GM13976 (cell line): ENCODE measurements at regions not wholly inside any gene's neighbourhood (a gene's known extent, or its start where the extent isn't known, plus 50 kb on each side); places are given as distances from the start of the nearest gene placed in this dataset.
"Not testable (repeated sequence)": the region's sequence is repeated elsewhere in the genome, so short reads cannot be mapped to it uniquely, and the experiment has no call there.

ENCODE experiments used
- DNase-seq: peaks from one replicate; pipeline ENCODE4 v3.0.0; 2012; ENCODE audit warnings: low spot score
- CTCF ChIP-seq: IDR thresholded peaks from 2 replicates; pipeline ENCODE4 v1.5.1; 2012; ENCODE audit warnings: borderline replicate concordance, mild to moderate bottlenecking; ENCODE audit not compliant: insufficient read depth; ENCODE audit errors: extremely low read depth, missing control alignments, control extremely low read depth
- in situ Hi-C: fragments of 300-500 bp; cut with MboI; formaldehyde crosslinking; loops from one replicate; pipeline ENCODE4 v1.12.0; 2022; ENCODE audit warnings: low sequenced_read_pairs, mixed read lengths, inconsistent platforms; ENCODE audit not compliant: unreplicated experiment

DNA sequence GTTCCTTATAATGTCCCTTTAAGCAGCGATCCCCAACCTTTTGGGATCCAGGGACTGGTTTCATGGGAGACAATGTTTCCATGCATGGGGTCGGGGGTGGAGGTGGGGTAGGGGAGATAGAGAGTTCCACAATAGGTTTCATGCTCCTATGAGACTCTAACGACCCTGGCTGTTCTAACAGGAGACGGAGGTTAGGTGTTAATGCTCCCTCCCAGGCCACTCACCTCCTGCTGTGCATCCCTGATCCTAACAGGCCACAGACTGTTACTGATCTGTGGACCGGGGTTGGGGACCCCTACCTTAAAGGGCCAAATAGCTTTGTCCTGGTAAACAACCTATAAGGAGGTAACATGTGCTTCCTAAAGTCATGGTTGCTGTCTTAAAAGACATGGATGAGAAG is 602.5 kb upstream of the RGMB start:
- DNase-seq: no peak
- in situ Hi-C loops: no loop called here
- TF ChIP-seq CTCF: no peak

GRCh38 chr5:98173334-98173733 is 600.1 kb upstream of the RGMB start:
- in situ Hi-C loops: no loop called here
- no peak for TF ChIP-seq CTCF
- no peak for DNase-seq

GRCh38 chr5:98175474-98175873 is 598.0 kb upstream of the RGMB start:
- in situ Hi-C loops: no loop called here
- TF ChIP-seq CTCF: no peak
- DNase-seq: no peak

DNA sequence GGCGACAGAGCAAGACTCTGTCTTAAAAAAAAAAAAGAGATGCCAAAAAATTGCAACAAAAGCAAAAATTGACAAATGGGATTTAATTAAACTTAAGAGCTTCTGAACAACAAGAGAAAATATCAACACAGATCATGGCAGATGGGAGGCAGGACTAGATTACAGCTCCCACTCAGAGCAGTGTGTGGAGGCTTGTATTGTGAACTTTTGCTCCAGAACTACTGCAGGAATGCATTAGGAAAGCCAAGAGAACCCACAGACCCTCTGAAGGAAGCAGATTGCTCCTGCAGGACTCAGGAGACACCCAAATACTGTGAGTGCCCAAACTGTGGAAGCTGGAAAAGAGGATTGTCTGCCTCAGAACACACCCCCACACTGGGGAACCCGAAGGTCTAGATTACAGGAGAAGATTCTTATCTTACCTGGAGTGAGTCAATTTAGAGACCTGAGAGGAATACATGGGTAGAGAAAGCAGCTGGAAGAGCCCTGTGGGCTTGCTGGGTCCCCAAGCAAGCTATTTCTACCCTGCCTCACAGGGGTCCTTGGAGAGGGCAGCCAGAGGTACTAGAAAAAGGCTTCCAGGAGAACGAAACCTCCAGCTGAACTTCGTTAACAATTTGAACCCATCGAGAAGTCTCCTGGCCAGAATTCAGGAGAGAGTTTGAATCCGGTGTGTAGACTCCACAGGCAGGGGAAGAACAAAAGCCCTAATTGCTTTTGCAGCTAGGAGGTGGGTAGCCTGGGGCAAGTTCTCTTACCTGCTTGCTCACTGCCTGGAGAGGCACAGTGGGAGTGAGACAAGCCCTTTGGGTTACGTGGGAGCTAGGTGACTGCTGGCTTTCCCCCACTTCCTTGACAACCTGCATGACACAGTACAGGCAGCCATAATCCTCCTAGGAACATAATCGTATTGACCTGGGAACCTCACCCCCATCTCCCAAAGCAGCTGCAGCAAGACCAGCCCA is 593.4 kb upstream of the RGMB start:
- DNase-seq: no peak
- TF ChIP-seq CTCF: no peak
- in situ Hi-C loops: no loop called here

GRCh38 chr5:98186128-98186527 is 587.3 kb upstream of the RGMB start:
- no peak for DNase-seq
- in situ Hi-C loops: no loop called here
- TF ChIP-seq CTCF: no peak

DNA sequence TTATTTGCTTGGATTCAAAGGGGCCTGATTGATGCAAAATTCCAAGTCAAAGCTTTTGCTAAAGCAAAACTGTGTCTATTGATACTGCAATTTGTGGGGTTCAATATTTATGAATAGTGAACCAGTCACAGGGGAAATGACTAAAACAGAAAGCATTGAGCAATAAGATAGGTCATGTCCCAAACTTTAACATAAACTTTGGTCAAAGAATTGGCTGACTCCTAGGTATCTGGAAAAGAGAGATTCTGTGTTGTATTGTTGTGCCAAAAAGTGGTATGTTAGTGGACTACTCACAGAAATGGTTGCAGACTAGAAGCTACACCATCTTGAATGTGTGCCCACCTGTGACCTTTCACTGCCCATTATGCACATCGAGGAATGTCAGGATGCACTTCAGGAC is 585.5 kb upstream of the RGMB start:
- in situ Hi-C loops: no loop called here
- no peak for DNase-seq
- no peak for TF ChIP-seq CTCF

- DNase-seq, in situ Hi-C loops: not testable (repeated sequence)
Measured at GRCh38 chr5:98190344-98190743, 583.1 kb upstream of the RGMB start.
